ENCODE measurements at regions not wholly inside any gene's neighbourhood (a gene's known extent, or its start where the extent isn't known, plus 50 kb on each side); places are given as distances from the start of the nearest gene placed in this dataset.

- Histone ChIP-seq H3K4me1 (ENCODE audit: insufficient read depth, low read length) (no peaks in the 10 kb centered on the region), H3K27ac (ENCODE audit: extremely low read length, insufficient read depth, low read length) (no peak overlapping the region), H3K4me3 (replicated peaks in 1 of 3; ENCODE audit: insufficient read depth in 1 of 3, low read depth in 2 of 3, low read length in 3 of 3) (no peak overlapping the region), H2AFZ (ENCODE audit: low read length) (no peak overlapping the region), H3K9me3 (ENCODE audit: low read length) (peaks cover 12% of the 10 kb centered on the region), H3K4me2 (ENCODE audit: low read depth, low read length) (no peak overlapping the region), H3K9ac (ENCODE audit: insufficient read depth, low read depth, low read length) (no peak overlapping the region), H4K20me1 (ENCODE audit: insufficient read depth, low read length) (no peaks in the 10 kb centered on the region), H3K27me3 (ENCODE audit: control insufficient read depth in 1 of 2, insufficient read depth in 2 of 2, low read length in 2 of 2) (peaks cover 1 to 4% of the 10 kb centered on the region in 2 experiments; a peak in 3 of 5 replicates), H3K79me2 (ENCODE audit: insufficient read depth, low read length) (no peaks in the 10 kb centered on the region), H3K36me3 (replicated peaks in 1 of 2; ENCODE audit: control insufficient read depth in 1 of 2, insufficient read depth in 2 of 2, low read length in 2 of 2) (no peaks in the 10 kb centered on the region)
- in situ Hi-C loops (cut with HindIII; ENCODE audit: extremely low pct_ligation_motif_present, low pct_unique_long_range_greater_than_20kb) (no loop called here), intact Hi-C loops (cut with micrococcal nuclease; ENCODE audit: unreplicated experiment) (no loop called here)
- POLR2A ChIA-PET: no interaction called here
- FAIRE-seq (no peak), ATAC-seq (no peak), DNase-seq (ENCODE audit: low spot score) (no peak)
- WGBS (ENCODE audit: low lambda C conversion rate): 23% methylated on average over 6 of the region's 16 CpGs
- no TSS peak for BruUV-seq (replicated peaks)
- CTCF ChIA-PET (ENCODE audit: low intra/inter-chr PET ratio, low total read pairs): no interaction called here
- TF ChIP-seq FOSL1 (CRISPR knock-in tag; IDR thresholded peaks at IDR 0.05; ENCODE audit: borderline replicate concordance): no peak
- TF ChIP-seq STAT5B (CRISPR knock-in tag; IDR thresholded peaks at IDR 0.05): no peak
- no peak for TF ChIP-seq ZNF124 (CRISPR knock-in tag; IDR thresholded peaks at IDR 0.05)
- TF ChIP-seq IKZF1 (IDR thresholded peaks at IDR 0.05): no peak
- TF ChIP-seq TGIF2 (CRISPR knock-in tag; IDR thresholded peaks at IDR 0.05): no peak
- TF ChIP-seq LCORL (IDR thresholded peaks at IDR 0.05): no peak
- TF ChIP-seq LCORL (CRISPR knock-in tag; IDR thresholded peaks at IDR 0.05): no peak
- TF ChIP-seq HBP1 (CRISPR knock-in tag; IDR thresholded peaks at IDR 0.05; ENCODE audit: low read depth): no peak
- no peak for TF ChIP-seq GATAD2A (CRISPR knock-in tag; IDR thresholded peaks at IDR 0.05)
- TF ChIP-seq ZFX (CRISPR knock-in tag; IDR thresholded peaks at IDR 0.05; ENCODE audit: low read depth): no peak
- TF ChIP-seq ZKSCAN5 (CRISPR knock-in tag; IDR thresholded peaks at IDR 0.05): no peak
- TF ChIP-seq ZNF430 (CRISPR knock-in tag; IDR thresholded peaks at IDR 0.05): no peak
- TF ChIP-seq ZNF792 (CRISPR knock-in tag; IDR thresholded peaks at IDR 0.05): no peak
- no peak for TF ChIP-seq ZFP36L1 (CRISPR knock-in tag; IDR thresholded peaks at IDR 0.05)
- no peak for TF ChIP-seq NCOA1 (CRISPR knock-in tag; IDR thresholded peaks at IDR 0.05)
- no peak for TF ChIP-seq WIZ (CRISPR knock-in tag; IDR thresholded peaks at IDR 0.05)
- no peak for TF ChIP-seq ONECUT2 (CRISPR knock-in tag; IDR thresholded peaks at IDR 0.05)
Measured at GRCh38 chr12:34398366-34398705, 376.0 kb downstream of the ALG10 start.

All from HepG2 (cell line).